DLD1 (cell line): ENCODE measurements at regions not wholly inside any gene's neighbourhood (a gene's known extent, or its start where the extent isn't known, plus 50 kb on each side); places are given as distances from the start of the nearest gene placed in this dataset.
"Not testable (repeated sequence)": the region's sequence is repeated elsewhere in the genome, so short reads cannot be mapped to it uniquely, and the experiment has no call there.

Source experiments
- in situ Hi-C: cut with HindIII; loops from 2 replicates; pipeline ENCODE4 v1.10.0; 2017; ENCODE audit warnings: low sequenced_read_pairs

DNA sequence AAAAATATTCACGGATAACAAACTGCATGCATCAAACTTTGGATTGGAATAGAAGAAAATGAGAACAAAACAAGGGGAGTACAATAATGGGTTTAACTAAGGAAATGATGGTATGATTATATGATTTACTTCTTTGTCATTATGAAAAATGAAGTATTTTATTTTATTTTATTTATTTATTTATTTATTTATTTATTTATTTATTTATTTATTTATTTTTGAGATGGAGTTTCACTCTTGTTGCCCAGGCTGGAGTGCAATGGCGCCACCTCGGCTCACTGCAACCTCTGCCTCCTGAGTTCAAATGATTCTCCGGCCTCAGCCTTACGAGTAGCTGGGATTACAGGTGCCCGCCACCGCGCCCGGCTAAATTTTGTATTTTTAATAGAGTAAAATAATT, 234.1 kb upstream of the SEMA3C start:
- in situ Hi-C loops = not testable (repeated sequence)

DNA sequence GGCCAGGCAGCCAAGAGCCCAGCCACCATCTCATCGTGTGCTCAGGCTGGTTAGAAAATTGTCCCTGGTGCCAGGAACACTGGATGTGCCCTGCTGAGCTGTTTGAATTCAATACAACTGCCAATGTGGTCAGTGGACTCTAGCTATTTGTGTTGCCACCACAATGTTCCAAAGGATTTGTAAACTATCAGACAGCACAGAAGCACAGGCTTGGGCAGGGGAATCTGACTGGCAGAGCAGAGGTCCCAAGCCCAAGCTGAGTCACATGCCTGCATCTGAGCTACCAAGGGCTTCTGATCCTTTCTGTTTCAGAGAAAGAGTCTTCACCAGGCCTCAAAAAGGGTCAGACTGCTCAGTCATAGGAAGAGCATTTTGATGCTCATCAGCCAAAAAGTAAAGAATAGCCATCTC, 232.1 kb upstream of the SEMA3C start:
- in situ Hi-C loops = no loop called here

- in situ Hi-C loops = no loop called here
Measured at GRCh38 chr7:81143856-81144255, 225.0 kb upstream of the SEMA3C start.

GRCh38 chr7:81141257-81142205, 222.7 kb upstream of the SEMA3C start:
- in situ Hi-C loops = not testable (repeated sequence)

GRCh38 chr7:81140775-81141174, 221.9 kb upstream of the SEMA3C start:
- in situ Hi-C loops = no loop called here

DNA sequence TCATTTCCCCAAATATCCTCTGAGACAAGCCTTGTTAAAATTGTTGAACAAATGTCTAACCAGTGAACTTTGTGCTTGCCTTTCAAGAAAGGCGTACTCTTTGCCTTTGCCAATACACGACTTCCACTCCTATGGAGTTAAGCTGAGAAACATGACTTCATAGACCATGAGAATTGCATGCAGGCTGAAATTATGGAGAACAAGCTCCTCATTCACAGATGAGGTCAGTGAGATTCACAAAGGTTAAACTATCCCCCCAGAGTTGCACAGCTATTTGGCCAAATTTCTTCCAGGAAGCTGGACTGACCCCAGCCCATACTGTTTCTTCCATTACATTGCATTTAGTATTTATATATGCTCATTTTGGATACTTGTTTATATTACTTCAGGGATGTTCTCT, 221.4 kb upstream of the SEMA3C start:
- in situ Hi-C loops = no loop called here

DNA sequence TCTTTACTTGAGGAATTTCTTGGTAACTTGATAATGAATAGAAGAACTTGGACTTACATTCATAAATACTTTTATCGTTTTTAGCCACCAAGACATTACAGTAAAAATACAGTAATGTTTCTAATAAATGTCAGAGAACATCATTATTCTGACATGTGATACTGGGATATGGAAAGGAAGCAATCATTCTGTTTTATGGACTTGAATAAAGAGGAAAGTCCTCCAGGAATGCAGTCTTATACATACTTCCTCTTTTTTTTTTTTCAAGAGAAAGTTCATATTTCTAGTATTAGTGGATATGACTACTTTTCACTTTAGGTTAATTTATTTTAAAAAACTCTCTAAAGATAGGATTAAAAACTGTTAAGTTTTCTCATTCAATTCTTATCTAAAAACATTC, 220.0 kb upstream of the SEMA3C start:
- in situ Hi-C loops = no loop called here

GRCh38 chr7:81135324-81135723, 216.5 kb upstream of the SEMA3C start:
- in situ Hi-C loops = no loop called here

DNA sequence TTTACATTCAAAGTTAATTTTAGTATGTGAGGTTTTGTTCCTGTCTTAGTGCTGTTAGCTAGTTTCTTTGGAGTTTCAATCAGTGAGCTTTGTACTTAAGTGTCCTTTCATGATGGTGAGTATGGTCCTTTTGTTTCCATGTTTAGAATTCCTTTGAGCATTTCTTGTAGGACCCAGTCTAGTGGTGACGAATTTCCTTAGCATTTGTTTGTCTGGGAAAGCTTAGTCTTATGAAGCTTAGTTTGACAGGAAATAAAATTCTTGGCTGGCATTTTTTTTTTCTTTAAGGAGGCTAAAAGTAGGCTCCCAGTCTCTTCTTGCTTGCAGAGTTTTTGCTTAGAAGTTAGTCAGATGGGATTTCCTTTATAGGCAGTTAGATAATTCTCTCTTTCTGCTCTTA, 209.2 kb upstream of the SEMA3C start:
- in situ Hi-C loops = no loop called here

- in situ Hi-C loops = no loop called here
Measured at GRCh38 chr7:81120803-81121202, 202.0 kb upstream of the SEMA3C start.

- in situ Hi-C loops = no loop called here
Measured at GRCh38 chr7:81120111-81120510, 201.3 kb upstream of the SEMA3C start.

GRCh38 chr7:81114633-81115032, 195.8 kb upstream of the SEMA3C start:
- in situ Hi-C loops = no loop called here

GRCh38 chr7:81112731-81113130, 193.9 kb upstream of the SEMA3C start:
- in situ Hi-C loops = no loop called here

- in situ Hi-C loops = no loop called here
Measured at GRCh38 chr7:81111781-81112540, 193.1 kb upstream of the SEMA3C start.

GRCh38 chr7:81111358-81111757, 192.5 kb upstream of the SEMA3C start:
- in situ Hi-C loops = no loop called here

- in situ Hi-C loops = no loop called here
Measured at GRCh38 chr7:81110673-81111072, 191.8 kb upstream of the SEMA3C start.

GRCh38 chr7:81098213-81098612, 179.4 kb upstream of the SEMA3C start:
- in situ Hi-C loops = no loop called here

DNA sequence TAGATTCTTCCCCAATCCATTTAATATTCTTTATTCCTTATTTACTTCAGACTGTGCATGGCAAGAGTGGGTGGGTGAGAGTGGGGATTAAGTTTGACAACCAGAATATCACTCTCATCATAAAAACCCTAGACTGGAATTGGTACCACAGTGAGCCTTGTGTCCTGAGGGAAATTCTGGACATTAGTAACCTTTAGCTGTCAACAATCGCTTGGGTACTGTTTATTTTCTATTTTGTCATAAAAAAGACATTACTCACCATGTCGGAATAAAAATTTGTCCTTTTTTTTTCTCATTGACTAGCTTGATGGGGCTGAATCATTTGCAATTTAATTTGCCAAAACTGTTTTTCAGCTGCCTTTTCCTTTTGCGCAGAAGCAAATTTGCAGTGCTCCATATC, 176.1 kb upstream of the SEMA3C start:
- in situ Hi-C loops = no loop called here

DNA sequence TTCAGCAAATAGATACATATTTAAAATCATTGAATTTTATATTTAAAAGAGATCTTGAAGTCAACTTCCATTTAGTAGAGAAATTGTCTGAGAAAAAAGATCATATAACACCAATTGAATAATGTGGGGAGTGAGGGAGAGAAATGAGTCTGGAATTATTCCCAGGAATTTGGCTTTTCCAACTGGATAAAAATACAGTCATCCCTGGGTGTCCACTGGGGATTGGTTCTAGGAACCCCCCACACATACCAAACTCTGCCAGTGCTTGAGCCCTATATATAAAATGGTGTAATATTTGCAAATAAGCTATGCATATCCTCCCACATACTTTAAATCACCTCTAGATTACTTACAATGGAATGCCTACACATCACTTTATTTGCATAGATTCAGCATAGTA, 162.8 kb upstream of the SEMA3C start:
- in situ Hi-C loops = no loop called here

- in situ Hi-C loops = no loop called here
Measured at GRCh38 chr7:81080553-81080952, 161.7 kb upstream of the SEMA3C start.

DNA sequence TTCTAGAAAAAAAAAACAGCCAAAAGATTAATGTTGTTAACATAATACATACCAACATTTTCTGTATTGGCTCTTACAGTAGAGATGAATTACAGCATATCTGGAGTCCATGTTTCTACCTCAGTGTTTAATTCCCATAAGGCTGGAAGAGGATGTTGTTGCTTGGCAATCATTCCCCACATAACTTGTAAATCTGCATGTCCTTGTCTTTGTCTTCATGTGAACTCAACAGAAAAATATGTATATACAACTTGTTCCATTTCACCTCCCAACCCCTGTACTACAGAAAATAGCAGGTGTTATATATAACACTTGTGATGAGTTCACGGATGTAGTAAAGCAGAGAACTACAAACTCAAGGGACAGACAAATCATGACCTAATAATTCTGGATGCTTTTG, 160.9 kb upstream of the SEMA3C start:
- in situ Hi-C loops = no loop called here

DNA sequence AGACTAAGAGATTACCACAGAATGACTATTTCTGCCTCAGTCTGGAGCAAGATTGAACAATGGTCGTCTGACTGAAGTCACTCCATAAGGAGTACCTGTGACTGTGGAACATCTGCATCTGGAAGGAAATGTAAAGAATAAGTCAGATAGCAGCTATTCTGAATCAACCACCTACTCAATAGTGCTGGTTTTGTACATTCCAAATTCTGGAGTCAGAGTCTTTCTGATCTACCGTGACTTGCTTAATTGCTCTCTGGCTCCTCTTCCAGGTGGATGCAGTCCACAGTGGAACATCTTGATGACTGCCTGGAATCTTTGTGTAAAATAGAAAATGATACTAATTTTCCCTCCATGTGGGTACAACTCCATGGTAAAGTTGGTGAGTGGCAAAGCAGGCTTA, 156.3 kb upstream of the SEMA3C start:
- in situ Hi-C loops = no loop called here
